Esophagus (tissue), 2 donors: ENCODE measurements at regions not wholly inside any gene's neighbourhood (a gene's known extent, or its start where the extent isn't known, plus 50 kb on each side); places are given as distances from the start of the nearest gene placed in this dataset.
"Not testable (repeated sequence)": the region's sequence is repeated elsewhere in the genome, so short reads cannot be mapped to it uniquely, and the experiment has no call there.

Experiments
- H3K27ac ChIP-seq, 2 donors: one replicate each; pipeline ENCODE4 v1.5.1; 2013; ENCODE audit warnings: low read depth in 2 of 2, mild to moderate bottlenecking in 2 of 2, inconsistent platforms in 1 of 2, low read length in 1 of 2, moderate library complexity in 1 of 2
- H3K27me3 ChIP-seq, 2 donors: one replicate each; pipeline ENCODE4 v1.6.1; 2013; ENCODE audit warnings: low read length in 2 of 2, control low read depth in 1 of 2, mild to moderate bottlenecking in 1 of 2; ENCODE audit not compliant: insufficient read depth in 2 of 2, control insufficient read depth in 1 of 2
- H3K36me3 ChIP-seq, 2 donors: one replicate each; pipeline ENCODE4 v1.6.1; 2013; ENCODE audit warnings: low read length in 1 of 2; ENCODE audit not compliant: control insufficient read depth in 2 of 2, insufficient read depth in 2 of 2
- H3K4me1 ChIP-seq, 2 donors: one replicate each; pipeline ENCODE4 v1.6.1; 2013; ENCODE audit warnings: low read length in 1 of 2; ENCODE audit not compliant: control insufficient read depth in 2 of 2, insufficient read depth in 2 of 2
- H3K4me3 ChIP-seq, 2 donors: one replicate each; pipeline ENCODE4 v1.5.1; 2013; ENCODE audit warnings: low read length in 2 of 2, mild to moderate bottlenecking in 2 of 2, low read depth in 1 of 2, moderate library complexity in 1 of 2
- H3K9me3 ChIP-seq, 2 donors: one replicate each; pipeline ENCODE4 v1.6.1; 2013; ENCODE audit warnings: mild to moderate bottlenecking in 2 of 2, low read depth in 1 of 2, low read length in 1 of 2, moderate library complexity in 1 of 2; ENCODE audit not compliant: control insufficient read depth in 2 of 2, insufficient read depth in 1 of 2
- WGBS, 2 donors: extraction: QIAGEN DNeasy Blood & Tissue Kit; methylation state at CpG; one replicate each; pipeline ENCODE4 v1.1.7; 2013; 5-methylcytosine and 5-hydroxymethylcytosine counted together
- donor health status: healthy with polysubstance abuse.
- donor health status: Bipolar disorder and iron deficiency.

GRCh38 chr10:22807238-22807637 lies 92.9 kb upstream of the PIP4K2A start:
- H3K27me3 ChIP-seq: no peaks in the 10 kb centered on the region
- no peak overlapping the region for H3K27ac ChIP-seq
- no peaks in the 10 kb centered on the region for H3K36me3 ChIP-seq
- WGBS, 2 donors: 85 to 94% methylated on average over 4 of the region's 4 CpGs
- no peaks in the 10 kb centered on the region for H3K9me3 ChIP-seq
- no peaks in the 10 kb centered on the region for H3K4me1 ChIP-seq
- no peak overlapping the region for H3K4me3 ChIP-seq

DNA sequence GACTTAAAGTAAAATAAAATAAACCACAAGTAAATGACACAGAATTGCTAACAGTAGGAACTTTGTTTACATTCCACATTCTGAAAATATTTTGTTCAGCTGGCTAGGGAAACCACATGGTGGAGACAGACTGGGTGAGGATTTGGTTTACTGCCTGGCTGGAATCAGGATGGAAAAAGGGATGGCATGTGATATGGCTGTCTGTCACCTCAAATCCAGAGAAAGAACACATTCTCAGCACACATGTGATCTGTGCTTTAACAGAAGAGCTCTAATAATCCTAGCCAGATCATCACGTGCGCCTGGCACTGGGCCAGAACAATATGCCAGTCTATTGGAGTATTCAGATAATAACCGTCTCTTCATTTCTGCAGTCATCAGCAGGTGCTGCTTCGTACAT lies 90.9 kb upstream of the PIP4K2A start:
- WGBS, 2 donors: 30 to 37% methylated on average over 4 of the region's 4 CpGs
- H3K4me3 ChIP-seq: no peak overlapping the region
- no peak overlapping the region for H3K27ac ChIP-seq
- no peaks in the 10 kb centered on the region for H3K4me1 ChIP-seq
- no peaks in the 10 kb centered on the region for H3K36me3 ChIP-seq
- no peaks in the 10 kb centered on the region for H3K27me3 ChIP-seq
- H3K9me3 ChIP-seq: no peaks in the 10 kb centered on the region

- H3K36me3 ChIP-seq: no peaks in the 10 kb centered on the region
- no peaks in the 10 kb centered on the region for H3K9me3 ChIP-seq
- 41 to 48% methylated on average over 2 of the region's 2 CpGs for WGBS, 2 donors
- no peak overlapping the region for H3K4me3 ChIP-seq
- H3K4me1 ChIP-seq: no peaks in the 10 kb centered on the region
- H3K27ac ChIP-seq: no peak overlapping the region
- no peaks in the 10 kb centered on the region for H3K27me3 ChIP-seq
Observed at GRCh38 chr10:22803261-22803885, 89.0 kb upstream of the PIP4K2A start.

GRCh38 chr10:22801785-22802184 lies 87.4 kb upstream of the PIP4K2A start:
- no peaks in the 10 kb centered on the region for H3K4me1 ChIP-seq
- H3K36me3 ChIP-seq: no peaks in the 10 kb centered on the region
- H3K4me3 ChIP-seq: no peak overlapping the region
- H3K9me3 ChIP-seq: no peaks in the 10 kb centered on the region
- WGBS, 2 donors: 52 to 71% methylated on average over 1 of the region's 1 CpG
- H3K27me3 ChIP-seq: no peaks in the 10 kb centered on the region
- H3K27ac ChIP-seq: no peak overlapping the region

DNA sequence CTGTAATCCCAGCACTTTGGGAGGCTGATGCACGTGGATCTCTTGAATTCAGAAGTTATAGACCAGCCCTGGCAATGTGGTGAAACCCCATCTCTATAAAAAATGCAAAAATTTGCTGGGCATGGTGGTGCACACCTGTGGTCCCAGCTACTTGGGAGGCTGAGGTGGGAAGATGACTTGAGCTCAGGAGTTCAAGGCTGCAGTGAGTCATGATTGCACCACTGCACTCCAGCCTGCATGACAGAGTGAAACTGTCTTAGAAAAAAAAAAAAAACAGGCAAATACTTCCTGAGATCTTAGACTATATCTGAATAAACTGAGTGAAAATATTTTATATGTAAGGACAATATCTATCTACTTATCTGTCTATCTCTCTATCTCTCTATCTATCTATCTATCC lies 83.4 kb upstream of the PIP4K2A start:
- not testable (repeated sequence) for H3K27ac ChIP-seq, H3K27me3 ChIP-seq, H3K4me3 ChIP-seq, H3K36me3 ChIP-seq, H3K9me3 ChIP-seq, H3K4me1 ChIP-seq
- WGBS, 2 donors: 71 to 77% methylated on average over 1 of the region's 1 CpG

DNA sequence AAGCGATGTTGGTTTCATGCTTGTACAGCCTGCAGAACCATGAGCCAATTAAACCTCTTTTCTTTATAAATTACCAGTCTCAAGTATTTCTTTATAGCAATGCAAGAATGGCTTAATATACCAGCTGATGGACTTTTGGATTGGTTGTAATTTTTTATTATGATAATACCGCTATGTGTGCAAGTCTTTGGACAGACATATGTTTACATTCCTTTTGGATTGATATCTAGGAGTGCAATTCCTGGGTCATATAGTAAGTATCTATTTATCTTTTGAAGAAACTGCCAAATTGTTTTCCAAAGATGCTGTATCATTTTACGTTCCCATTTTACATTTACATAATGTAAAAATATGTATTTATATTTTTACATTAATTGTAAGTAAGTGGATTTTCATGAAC lies 81.2 kb upstream of the PIP4K2A start:
- Histone ChIP-seq H3K4me3 (no peak overlapping the region), H3K9me3 (no peaks in the 10 kb centered on the region), H3K36me3 (no peaks in the 10 kb centered on the region), H3K27ac (no peak overlapping the region), H3K4me1 (no peaks in the 10 kb centered on the region), H3K27me3 (no peaks in the 10 kb centered on the region)
- 78 to 84% methylated on average over 3 of the region's 3 CpGs for WGBS, 2 donors

DNA sequence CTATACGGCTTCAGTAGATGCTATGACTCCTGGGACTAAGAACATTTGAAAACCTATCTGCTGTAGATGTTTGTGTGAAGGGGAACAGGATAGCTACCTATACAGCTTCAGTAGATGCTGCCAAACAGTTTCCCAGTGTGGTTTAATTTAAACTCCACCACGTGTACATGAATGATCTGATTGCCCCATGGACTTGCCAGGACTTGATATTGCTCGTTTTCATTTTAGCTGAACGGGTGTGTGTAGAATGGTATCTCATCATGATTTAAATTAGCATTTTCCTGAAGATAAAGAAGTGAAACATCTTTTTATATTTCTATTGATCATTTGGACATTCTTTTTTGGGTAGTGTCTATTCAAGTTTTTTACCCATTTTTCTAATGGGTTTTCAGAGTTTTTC lies 77.8 kb upstream of the PIP4K2A start:
- WGBS, 2 donors: 54 to 69% methylated on average over 4 of the region's 4 CpGs
- H3K27me3 ChIP-seq: no peaks in the 10 kb centered on the region
- H3K4me1 ChIP-seq: no peaks in the 10 kb centered on the region
- no peak overlapping the region for H3K4me3 ChIP-seq
- H3K36me3 ChIP-seq: no peaks in the 10 kb centered on the region
- H3K9me3 ChIP-seq: no peaks in the 10 kb centered on the region
- no peak overlapping the region for H3K27ac ChIP-seq

DNA sequence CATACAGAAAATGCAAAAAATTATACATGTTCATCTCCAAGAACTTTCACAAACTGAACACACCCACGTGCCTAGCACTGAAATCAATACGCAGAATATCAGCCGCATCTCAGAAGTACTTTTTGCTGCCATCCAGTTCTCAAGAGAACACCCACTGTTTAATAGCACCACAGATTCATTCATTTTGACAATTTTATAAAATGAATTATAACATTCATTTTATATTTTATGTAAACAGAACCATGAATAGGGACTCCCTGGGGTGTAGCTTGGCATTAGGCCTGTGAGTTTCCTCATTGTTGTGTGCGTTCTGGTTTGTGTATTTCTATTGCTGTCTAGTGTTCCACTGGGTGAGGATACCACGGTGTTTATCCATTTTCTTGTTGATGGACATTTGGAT lies 77.3 kb upstream of the PIP4K2A start:
- Histone ChIP-seq H3K36me3 (no peaks in the 10 kb centered on the region), H3K4me3 (no peak overlapping the region), H3K9me3 (no peaks in the 10 kb centered on the region), H3K27me3 (no peaks in the 10 kb centered on the region), H3K27ac (no peak overlapping the region), H3K4me1 (no peaks in the 10 kb centered on the region)
- WGBS, 2 donors: 69 to 72% methylated on average over 5 of the region's 5 CpGs

- Histone ChIP-seq H3K27me3 (no peaks in the 10 kb centered on the region), H3K9me3 (no peaks in the 10 kb centered on the region), H3K36me3 (no peaks in the 10 kb centered on the region), H3K4me3 (no peak overlapping the region), H3K27ac (no peak overlapping the region), H3K4me1 (no peaks in the 10 kb centered on the region)
- 67 to 79% methylated on average over 1 of the region's 1 CpG for WGBS, 2 donors
Observed at GRCh38 chr10:22784668-22785067, 70.3 kb upstream of the PIP4K2A start.

DNA sequence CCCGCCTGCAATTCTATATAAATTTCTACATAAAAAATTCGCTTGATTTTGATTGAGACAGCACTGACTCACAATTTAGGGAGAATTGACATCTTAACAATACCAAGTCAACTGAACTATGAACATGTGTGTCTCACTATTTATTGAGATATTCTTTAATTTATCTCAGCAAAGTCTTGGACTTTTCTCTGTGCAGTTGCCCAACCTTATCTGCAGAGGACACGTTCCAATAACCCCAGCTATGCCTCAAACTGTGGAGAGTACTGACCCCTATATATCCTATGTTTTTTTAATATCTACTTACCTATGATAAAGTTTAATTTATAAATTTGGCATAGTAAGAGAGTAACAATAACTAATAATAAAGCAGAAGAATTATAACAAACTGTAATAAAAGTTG lies 69.4 kb upstream of the PIP4K2A start:
- 85 to 89% methylated on average over 3 of the region's 3 CpGs for WGBS, 2 donors
- Histone ChIP-seq H3K27me3 (no peaks in the 10 kb centered on the region), H3K9me3 (no peaks in the 10 kb centered on the region), H3K36me3 (no peaks in the 10 kb centered on the region), H3K4me3 (no peak overlapping the region), H3K27ac (no peak overlapping the region), H3K4me1 (no peaks in the 10 kb centered on the region)
